Activated CD8-positive, alpha-beta T cell treated with anti-CD3 and anti-CD28 coated beads for 36 hours (primary cell): ENCODE measurements at regions not wholly inside any gene's neighbourhood (a gene's known extent, or its start where the extent isn't known, plus 50 kb on each side); places are given as distances from the start of the nearest gene placed in this dataset.
"Not testable (repeated sequence)": the region's sequence is repeated elsewhere in the genome, so short reads cannot be mapped to it uniquely, and the experiment has no call there.

Experiments
- ATAC-seq: fragments of 200-7000 bp; cut with Tn5 transposase; one replicate; pipeline ENCODE4 v1.10.0; 2021; ENCODE audit warnings: mild to moderate bottlenecking, moderate library complexity
- CTCF ChIA-PET: fragments of 350-600 bp; sonication (Branson Sonifier 250); formaldehyde crosslinking; loops from one replicate; lab custom pipeline; 2021; ENCODE audit warnings: antibody characterized with exemption; lab: Charles Lee
- POLR2A ChIA-PET: fragments of 350-600 bp; sonication (Branson Sonifier 250); formaldehyde crosslinking; loops from one replicate; lab custom pipeline; 2021; ENCODE audit warnings: antibody characterized with exemption; lab: Charles Lee
- DNase-seq: peaks from one replicate; pipeline ENCODE4 v3.0.0-alpha.2; 2020
- H3K27ac Mint-ChIP-seq: one replicate; pipeline ENCODE4 v1.8.0; 2021; ENCODE audit warnings: mild to moderate bottlenecking, mixed read lengths
- H3K27me3 Mint-ChIP-seq: one replicate; pipeline ENCODE4 v1.8.0; 2021; ENCODE audit warnings: mixed read lengths
- H3K36me3 Mint-ChIP-seq: one replicate; pipeline ENCODE4 v1.8.0; 2021; ENCODE audit warnings: low read depth, mixed read lengths
- H3K4me1 Mint-ChIP-seq: one replicate; pipeline ENCODE4 v1.8.0; 2021; ENCODE audit warnings: low read depth, mixed read lengths
- H3K4me3 Mint-ChIP-seq: one replicate; pipeline ENCODE4 v1.8.0; 2021; ENCODE audit warnings: mild to moderate bottlenecking, moderate library complexity, mixed read lengths
- H3K9me3 Mint-ChIP-seq: one replicate; pipeline ENCODE4 v1.8.0; 2021; ENCODE audit warnings: mixed read lengths
- intact Hi-C: fragments of 100-400 bp; cut with micrococcal nuclease; formaldehyde crosslinking; loops from one replicate; pipeline ENCODE4 v1.10.0; 2022
- TF ChIP-seq, protein P1 (sequence below): fragments of 200-600 bp; IDR thresholded peaks from one replicate; pipeline ENCODE4 v1.8.0; 2022; ENCODE audit warnings: antibody characterized with exemption, mild to moderate bottlenecking

- TF ChIP-seq, protein P1, sequence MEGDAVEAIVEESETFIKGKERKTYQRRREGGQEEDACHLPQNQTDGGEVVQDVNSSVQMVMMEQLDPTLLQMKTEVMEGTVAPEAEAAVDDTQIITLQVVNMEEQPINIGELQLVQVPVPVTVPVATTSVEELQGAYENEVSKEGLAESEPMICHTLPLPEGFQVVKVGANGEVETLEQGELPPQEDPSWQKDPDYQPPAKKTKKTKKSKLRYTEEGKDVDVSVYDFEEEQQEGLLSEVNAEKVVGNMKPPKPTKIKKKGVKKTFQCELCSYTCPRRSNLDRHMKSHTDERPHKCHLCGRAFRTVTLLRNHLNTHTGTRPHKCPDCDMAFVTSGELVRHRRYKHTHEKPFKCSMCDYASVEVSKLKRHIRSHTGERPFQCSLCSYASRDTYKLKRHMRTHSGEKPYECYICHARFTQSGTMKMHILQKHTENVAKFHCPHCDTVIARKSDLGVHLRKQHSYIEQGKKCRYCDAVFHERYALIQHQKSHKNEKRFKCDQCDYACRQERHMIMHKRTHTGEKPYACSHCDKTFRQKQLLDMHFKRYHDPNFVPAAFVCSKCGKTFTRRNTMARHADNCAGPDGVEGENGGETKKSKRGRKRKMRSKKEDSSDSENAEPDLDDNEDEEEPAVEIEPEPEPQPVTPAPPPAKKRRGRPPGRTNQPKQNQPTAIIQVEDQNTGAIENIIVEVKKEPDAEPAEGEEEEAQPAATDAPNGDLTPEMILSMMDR, result no peak
- no peaks in the 10 kb centered on the region for H3K27me3 Mint-ChIP-seq
- intact Hi-C loops, result no loop called here
- H3K36me3 Mint-ChIP-seq, result no peaks in the 10 kb centered on the region
- no peaks in the 10 kb centered on the region for H3K4me1 Mint-ChIP-seq
- POLR2A ChIA-PET, result no interaction called here
- no peak for DNase-seq
- no peak for ATAC-seq
- H3K4me3 Mint-ChIP-seq, result no peak overlapping the region
- CTCF ChIA-PET, result interaction anchor here (1.2 kb wide), 1 partner anchor 17 kb away, joined by 3 read pairs; no protein-coding TSS in a partner anchor
- H3K27ac Mint-ChIP-seq, result no peak overlapping the region
- peaks cover 17% of the 10 kb centered on the region for H3K9me3 Mint-ChIP-seq
These were observed 1616.5 kb upstream of the FLRT2 start for GRCh38 chr14:83913476-83913875.

GRCh38 chr14:83918546-83918945, 1611.4 kb upstream of the FLRT2 start:
- TF ChIP-seq, protein P1, result no peak
- POLR2A ChIA-PET, result no interaction called here
- ATAC-seq (no peak), DNase-seq (no peak)
- intact Hi-C loops, result no loop called here
- Mint-ChIP-seq H3K27ac (no peak overlapping the region), H3K4me3 (no peak overlapping the region), H3K9me3 (peaks cover 11% of the 10 kb centered on the region), H3K36me3 (no peaks in the 10 kb centered on the region), H3K4me1 (no peaks in the 10 kb centered on the region), H3K27me3 (no peaks in the 10 kb centered on the region)
- CTCF ChIA-PET, result no interaction called here

GRCh38 chr14:83919675-83920074, 1610.3 kb upstream of the FLRT2 start:
- H3K27ac Mint-ChIP-seq, H3K27me3 Mint-ChIP-seq, DNase-seq, H3K36me3 Mint-ChIP-seq, intact Hi-C loops, ATAC-seq, CTCF ChIA-PET, H3K4me3 Mint-ChIP-seq, POLR2A ChIA-PET, H3K4me1 Mint-ChIP-seq: not testable (repeated sequence)
- H3K9me3 Mint-ChIP-seq, result peaks cover 12% of the 10 kb centered on the region

GRCh38 chr14:83923842-83924241, 1606.1 kb upstream of the FLRT2 start:
- CTCF ChIA-PET, result no interaction called here
- TF ChIP-seq, protein P1, result no peak
- no peak overlapping the region for H3K27ac Mint-ChIP-seq
- POLR2A ChIA-PET, result no interaction called here
- H3K4me3 Mint-ChIP-seq, result no peak overlapping the region
- no peaks in the 10 kb centered on the region for H3K36me3 Mint-ChIP-seq
- ATAC-seq (no peak), DNase-seq (no peak)
- no peaks in the 10 kb centered on the region for H3K27me3 Mint-ChIP-seq
- intact Hi-C loops, result no loop called here
- no peaks in the 10 kb centered on the region for H3K4me1 Mint-ChIP-seq
- H3K9me3 Mint-ChIP-seq, result peaks cover 9% of the 10 kb centered on the region

- H3K27ac Mint-ChIP-seq, result no peak overlapping the region
- ChIA-PET POLR2A (no interaction called here), CTCF (no interaction called here)
- H3K36me3 Mint-ChIP-seq, result no peaks in the 10 kb centered on the region
- ATAC-seq, result no peak
- no peaks in the 10 kb centered on the region for H3K4me1 Mint-ChIP-seq
- H3K4me3 Mint-ChIP-seq, result no peak overlapping the region
- H3K9me3 Mint-ChIP-seq, result peaks cover 9% of the 10 kb centered on the region
- TF ChIP-seq, protein P1, result no peak
- no peaks in the 10 kb centered on the region for H3K27me3 Mint-ChIP-seq
- intact Hi-C loops, result no loop called here
- DNase-seq, result no peak
These were observed 1605.7 kb upstream of the FLRT2 start for GRCh38 chr14:83924259-83924658.

GRCh38 chr14:83940253-83940652, 1589.7 kb upstream of the FLRT2 start:
- POLR2A ChIA-PET, result no interaction called here
- TF ChIP-seq, protein P1, result no peak
- no peak for DNase-seq

More at GRCh38 chr14:83940253-83940652, 1589.7 kb upstream of the FLRT2 start:
- intact Hi-C loops, result no loop called here
- H3K4me1 Mint-ChIP-seq, result no peaks in the 10 kb centered on the region
- H3K4me3 Mint-ChIP-seq, result no peak overlapping the region
- no peaks in the 10 kb centered on the region for H3K27me3 Mint-ChIP-seq
- no peak overlapping the region for H3K27ac Mint-ChIP-seq
- H3K9me3 Mint-ChIP-seq, result peaks cover 27% of the 10 kb centered on the region
- no peaks in the 10 kb centered on the region for H3K36me3 Mint-ChIP-seq
- CTCF ChIA-PET, result no interaction called here
- no peak for ATAC-seq
